H1 (cell line): ENCODE measurements at regions not wholly inside any gene's neighbourhood (a gene's known extent, or its start where the extent isn't known, plus 50 kb on each side); places are given as distances from the start of the nearest gene placed in this dataset.

ENCODE experiments used
- CTCF ChIA-PET: fragments of 300-600 bp; sonication (Branson Sonifier 250); formaldehyde crosslinking; loops from one replicate; lab custom pipeline; 2021; ENCODE audit not compliant: partially characterized antibody; lab: Charles Lee
- POLR2A ChIA-PET: fragments of 300-600 bp; sonication (Branson Sonifier 250); formaldehyde crosslinking; loops from one replicate; lab custom pipeline; 2021; ENCODE audit warnings: inconsistent platforms; ENCODE audit not compliant: partially characterized antibody; lab: Charles Lee
- DNase-seq, 2 experiments: peaks; one replicate each; pipeline versions ENCODE4 v3.0.0 to v3.0.0-alpha.2; 2010 to 2022; ENCODE audit warnings: low spot score in 2 of 2, low read depth in 1 of 2, mixed read lengths in 1 of 2
- FAIRE-seq: peaks from 2 replicates; lab custom pipeline; 2011; peaks lifted over from hg19 to GRCh38; lab: Jason Lieb, UNC
- H2AFZ ChIP-seq: 2 replicates; pipeline ENCODE4 v1.8.1; 2012; ENCODE audit warnings: low read length, inconsistent platforms
- H2AK5ac ChIP-seq: 2 replicates; pipeline ENCODE4 v1.6.1; 2013; ENCODE audit warnings: low read depth, low read length
- H2BK120ac ChIP-seq: replicated peaks from 2 replicates; pipeline ENCODE3; 2013; ENCODE audit warnings: low read depth, low read length, inconsistent platforms
- H2BK12ac ChIP-seq: 2 replicates; pipeline ENCODE4 v1.6.1; 2013; ENCODE audit warnings: low read depth, low read length
- H2BK15ac ChIP-seq: 2 replicates; pipeline ENCODE4 v1.6.1; 2013; ENCODE audit warnings: low read length
- H2BK20ac ChIP-seq: 2 replicates; pipeline ENCODE4 v1.6.1; 2013; ENCODE audit warnings: low read length
- H2BK5ac ChIP-seq: 2 replicates; pipeline ENCODE4 v1.6.1; 2013; ENCODE audit warnings: low read depth, low read length
- H3K14ac ChIP-seq: 2 replicates; pipeline ENCODE4 v1.6.1; 2013; ENCODE audit warnings: inconsistent platforms; ENCODE audit not compliant: insufficient read length
- H3K18ac ChIP-seq: 2 replicates; pipeline ENCODE4 v1.6.1; 2013; ENCODE audit warnings: low read length; ENCODE audit errors: extremely low read depth
- H3K23ac ChIP-seq: 2 replicates; pipeline ENCODE4 v1.6.1; 2013; ENCODE audit warnings: inconsistent platforms; ENCODE audit not compliant: insufficient read length
- H3K23me2 ChIP-seq: 2 replicates; pipeline ENCODE4 v1.6.1; 2013; ENCODE audit warnings: low read depth, low read length
- H3K27ac ChIP-seq: 2 replicates; pipeline ENCODE4 v1.6.1; 2011; ENCODE audit warnings: low read depth, low read length, inconsistent platforms
- H3K27me3 ChIP-seq, 4 experiments: replicated peaks in 1 of 4; 1 replicate in 1 of 4; 2 replicates in 3 of 4; pipeline versions ENCODE4 v1.6.1 to v1.8.1; 2011 to 2013; ENCODE audit warnings: low read length in 3 of 4, mild to moderate bottlenecking in 3 of 4, inconsistent platforms in 2 of 4, mixed read lengths in 2 of 4, moderate library complexity in 1 of 4; ENCODE audit not compliant: control insufficient read depth in 3 of 4, insufficient read depth in 3 of 4; ENCODE audit errors: extremely low read depth in 1 of 4
- H3K36me3 ChIP-seq, 4 experiments: 2 replicates each; pipeline versions ENCODE4 v1.6.1 to v1.8.1; 2011 to 2013; ENCODE audit warnings: mild to moderate bottlenecking in 4 of 4, low read length in 3 of 4, moderate library complexity in 2 of 4, control low read depth in 1 of 4, inconsistent platforms in 1 of 4; ENCODE audit not compliant: insufficient read depth in 4 of 4, control insufficient read depth in 2 of 4
- H3K4ac ChIP-seq: replicated peaks from 2 replicates; pipeline ENCODE3; 2013; ENCODE audit warnings: low read length, low read depth, mixed read lengths, inconsistent platforms; ENCODE audit not compliant: insufficient read length
- H3K4me1 ChIP-seq, 4 experiments: replicated peaks in 1 of 4; 1 replicate in 1 of 4; 2 replicates in 3 of 4; pipeline versions ENCODE4 v1.6.1 to v1.8.1; 2011 to 2013; ENCODE audit warnings: low read length in 3 of 4, inconsistent platforms in 2 of 4, mixed read lengths in 1 of 4; ENCODE audit not compliant: insufficient read depth in 4 of 4, control insufficient read depth in 3 of 4
- H3K4me2 ChIP-seq, 2 experiments: 2 replicates each; pipeline versions ENCODE4 v1.6.1 to v1.8.1; 2011 to 2013; ENCODE audit warnings: low read depth in 2 of 2, low read length in 2 of 2, control low read depth in 1 of 2, inconsistent platforms in 1 of 2, mild to moderate bottlenecking in 1 of 2; ENCODE audit not compliant: insufficient read depth in 1 of 2
- H3K4me3 ChIP-seq, 4 experiments: fragments of 200-600, 300-600 bp in 1 of 4; sonication (generic), shearing (Covaris generic), sonication (Bioruptor Twin) in 1 of 4; 2 replicates each; pipeline versions ENCODE4 v1.5.1 to v1.8.1; 2011 to 2016; ENCODE audit warnings: low read length in 4 of 4, low read depth in 3 of 4, control low read depth in 2 of 4, inconsistent platforms in 2 of 4, mild to moderate bottlenecking in 2 of 4, mixed read lengths in 1 of 4, moderate library complexity in 1 of 4; ENCODE audit not compliant: insufficient read depth in 2 of 4; ENCODE audit errors: extremely low read depth in 1 of 4
- H3K56ac ChIP-seq: replicated peaks from 2 replicates; pipeline ENCODE3; 2013; ENCODE audit warnings: low read depth, mild to moderate bottlenecking, mixed read lengths, low read length, inconsistent platforms; ENCODE audit not compliant: insufficient read length
- H3K79me1 ChIP-seq: 2 replicates; pipeline ENCODE4 v1.6.1; 2013; ENCODE audit warnings: low read depth, low read length, control low read depth
- H3K79me2 ChIP-seq, 2 experiments: 2 replicates each; pipeline versions ENCODE4 v1.6.1 to v1.8.1; 2012 to 2013; ENCODE audit warnings: low read length in 2 of 2, mild to moderate bottlenecking in 2 of 2, inconsistent platforms in 1 of 2; ENCODE audit not compliant: insufficient read depth in 2 of 2, control insufficient read depth in 1 of 2
- H3K9ac ChIP-seq, 4 experiments: replicated peaks in 1 of 4; 1 replicate in 1 of 4; 2 replicates in 3 of 4; pipeline versions ENCODE4 v1.6.1 to v1.8.1; 2011 to 2013; ENCODE audit warnings: low read depth in 3 of 4, low read length in 3 of 4, control low read depth in 2 of 4, mild to moderate bottlenecking in 2 of 4, moderate library complexity in 2 of 4, inconsistent platforms in 1 of 4; ENCODE audit errors: extremely low read depth in 1 of 4
- H3K9me3 ChIP-seq, 2 experiments: 2 replicates each; pipeline versions ENCODE4 v1.6.1 to v1.8.1; 2012 to 2013; ENCODE audit warnings: mild to moderate bottlenecking in 2 of 2, moderate library complexity in 2 of 2, control low read depth in 1 of 2, inconsistent platforms in 1 of 2, low read depth in 1 of 2, low read length in 1 of 2, mixed read lengths in 1 of 2; ENCODE audit not compliant: insufficient read depth in 2 of 2
- H4K20me1 ChIP-seq, 2 experiments: replicated peaks in 1 of 2; 2 replicates each; pipeline versions ENCODE3 to v1.8.1; 2011 to 2013; ENCODE audit warnings: inconsistent platforms in 2 of 2, low read length in 2 of 2, mild to moderate bottlenecking in 1 of 2; ENCODE audit not compliant: insufficient read depth in 2 of 2, control insufficient read depth in 1 of 2
- H4K5ac ChIP-seq: 2 replicates; pipeline ENCODE4 v1.6.1; 2013; ENCODE audit warnings: low read length, low read depth, mixed read lengths, inconsistent platforms; ENCODE audit not compliant: insufficient read length
- H4K8ac ChIP-seq: 2 replicates; pipeline ENCODE4 v1.8.0; 2013; ENCODE audit warnings: mild to moderate bottlenecking, moderate library complexity, low read length, inconsistent platforms; ENCODE audit not compliant: insufficient read depth; ENCODE audit errors: extremely low read depth
- H4K91ac ChIP-seq: replicated peaks from 2 replicates; pipeline ENCODE3; 2013; ENCODE audit warnings: low read length, mixed read lengths, inconsistent platforms; ENCODE audit not compliant: insufficient read length
- BCL11A ChIP-seq, 2 experiments: IDR thresholded peaks; one replicate each; pipeline ENCODE4 v1.6.1; 2011; ENCODE audit warnings: low read depth in 2 of 2, low read length in 2 of 2, mild to moderate bottlenecking in 2 of 2
- GTF2F1 ChIP-seq: IDR thresholded peaks from 2 replicates; pipeline ENCODE4 v1.6.1; 2012; ENCODE audit warnings: low read depth, low read length, improper control_type of control experiment, borderline replicate concordance
- JUN ChIP-seq: IDR thresholded peaks from 2 replicates; pipeline ENCODE4 v1.6.1; 2011; ENCODE audit warnings: low read depth, mild to moderate bottlenecking, improper control_type of control experiment, low read length
- RFX5 ChIP-seq: IDR thresholded peaks from 2 replicates; pipeline ENCODE4 v1.6.1; 2011; ENCODE audit warnings: low read depth, low read length, improper control_type of control experiment, borderline replicate concordance
- RXRA ChIP-seq: IDR thresholded peaks from 2 replicates; pipeline ENCODE4 v1.6.1; 2011; ENCODE audit warnings: low read depth, mild to moderate bottlenecking, low read length, moderate library complexity; ENCODE audit not compliant: insufficient read depth
- SIX5 ChIP-seq: IDR thresholded peaks from 2 replicates; pipeline ENCODE4 v1.6.1; 2011; ENCODE audit warnings: mild to moderate bottlenecking, low read depth, low read length
- SP1 ChIP-seq: IDR thresholded peaks from 2 replicates; pipeline ENCODE4 v1.6.1; 2011; ENCODE audit warnings: low read depth, low read length
- SP2 ChIP-seq: IDR thresholded peaks from 2 replicates; pipeline ENCODE4 v1.6.1; 2012; ENCODE audit warnings: mild to moderate bottlenecking, low read length, inconsistent platforms
- TAF1 ChIP-seq: IDR thresholded peaks from 2 replicates; pipeline ENCODE4 v1.6.1; 2011; ENCODE audit warnings: mild to moderate bottlenecking, low read depth, low read length
- TBP ChIP-seq: IDR thresholded peaks from 2 replicates; pipeline ENCODE4 v1.6.1; 2011; ENCODE audit warnings: low read depth, low read length, improper control_type of control experiment
- TEAD4 ChIP-seq: IDR thresholded peaks from 2 replicates; pipeline ENCODE4 v1.6.1; 2012; ENCODE audit warnings: low read depth, low read length, inconsistent platforms, mixed read lengths
- YY1 ChIP-seq: IDR thresholded peaks from 2 replicates; pipeline ENCODE4 v1.6.1; 2011; ENCODE audit warnings: low read depth, mild to moderate bottlenecking, low read length
- TF ChIP-seq, protein P1 (sequence below): IDR thresholded peaks from 2 replicates; pipeline ENCODE4 v1.6.1; 2012; ENCODE audit warnings: inconsistent platforms

DNA sequence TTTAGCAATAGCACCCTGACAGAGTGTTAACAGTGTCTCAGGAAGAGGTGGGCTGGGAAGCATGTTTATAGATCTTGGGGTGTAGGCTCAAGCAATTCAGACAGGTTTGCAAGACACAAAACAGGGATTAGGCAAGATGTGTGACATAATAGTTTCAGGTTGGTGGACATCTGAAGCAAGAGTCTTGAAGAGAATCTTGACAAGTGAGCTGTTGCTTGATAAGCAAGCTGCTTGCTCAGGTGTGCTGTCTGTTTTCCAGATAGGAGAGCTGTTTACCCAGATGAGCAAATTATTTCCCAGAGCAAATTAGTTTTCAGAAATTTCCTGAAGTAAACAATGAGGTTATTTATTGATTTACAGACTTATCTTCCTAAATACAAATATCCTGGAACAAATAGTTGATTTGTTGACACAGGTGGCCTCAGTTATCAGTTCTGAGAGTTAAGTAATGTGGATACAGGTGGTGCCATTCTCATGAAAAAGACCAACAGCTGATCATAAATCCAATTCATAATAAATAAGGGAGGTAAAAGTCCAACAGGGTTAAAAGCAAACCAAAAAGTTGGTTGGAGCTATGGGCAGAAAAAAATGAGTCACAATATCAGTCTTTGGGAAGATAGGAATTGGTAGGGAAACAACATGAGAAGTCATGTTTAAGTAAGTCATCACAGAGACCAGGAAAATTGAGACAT is 437.3 kb downstream of the TBL1XR1 start:
- Histone ChIP-seq H3K4me2 (no peak overlapping the region), H3K79me1 (no peaks in the 10 kb centered on the region), H3K23ac (no peak overlapping the region), H3K14ac (no peak overlapping the region), H2AK5ac (no peak overlapping the region), H3K9ac (no peak overlapping the region), H2BK120ac (no peak overlapping the region), H3K23me2 (no peaks in the 10 kb centered on the region), H4K8ac (no peak overlapping the region), H4K20me1 (no peaks in the 10 kb centered on the region), H2BK5ac (no peak overlapping the region), H2AFZ (no peak overlapping the region), H3K79me2 (no peaks in the 10 kb centered on the region), H2BK15ac (no peak overlapping the region), H3K18ac (no peak overlapping the region), H3K4me1 (no peaks in the 10 kb centered on the region), H3K27ac (no peak overlapping the region), H4K91ac (no peak overlapping the region), H2BK12ac (no peak overlapping the region), H3K4ac (no peak overlapping the region), H3K36me3 (no peaks in the 10 kb centered on the region), H3K56ac (no peak overlapping the region), H2BK20ac (no peak overlapping the region), H3K4me3 (no peak overlapping the region), H3K9me3 (no peaks in the 10 kb centered on the region), H3K27me3 (no peaks in the 10 kb centered on the region), H4K5ac (no peak overlapping the region)
- CTCF ChIA-PET, result no interaction called here
- POLR2A ChIA-PET, result no interaction called here
- TF ChIP-seq TEAD4 (no peak), SIX5 (no peak), BCL11A (IDR thresholded peaks at IDR 0.05; ENCODE audit: low read depth in 2 of 2, low read length in 2 of 2) (no peak), RFX5 (no peak), JUN (no peak), TAF1 (no peak), RXRA (no peak), GTF2F1 (no peak), SP1 (no peak), TBP (no peak), SP2 (no peak), YY1 (no peak)
- TF ChIP-seq, protein P1, sequence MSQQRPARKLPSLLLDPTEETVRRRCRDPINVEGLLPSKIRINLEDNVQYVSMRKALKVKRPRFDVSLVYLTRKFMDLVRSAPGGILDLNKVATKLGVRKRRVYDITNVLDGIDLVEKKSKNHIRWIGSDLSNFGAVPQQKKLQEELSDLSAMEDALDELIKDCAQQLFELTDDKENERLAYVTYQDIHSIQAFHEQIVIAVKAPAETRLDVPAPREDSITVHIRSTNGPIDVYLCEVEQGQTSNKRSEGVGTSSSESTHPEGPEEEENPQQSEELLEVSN, result no peak
- FAIRE-seq (no peak), DNase-seq (no peak)
